ENCODE measurements at regions not wholly inside any gene's neighbourhood (a gene's known extent, or its start where the extent isn't known, plus 50 kb on each side); places are given as distances from the start of the nearest gene placed in this dataset.

GRCh38 chr2:60678551-60678950, 77.5 kb upstream of the PAPOLG start:
- H3K79me2 ChIP-seq (ENCODE audit: insufficient read depth, low read length), result no peaks in the 10 kb centered on the region
- no peak overlapping the region for H3K27ac ChIP-seq (ENCODE audit: low read length)
- peaks cover 2% of the 10 kb centered on the region for H3K27me3 ChIP-seq (ENCODE audit: insufficient read depth, low read length, poor library complexity)
- H4K20me1 ChIP-seq (ENCODE audit: insufficient read depth, low read length), result no peaks in the 10 kb centered on the region
- no peaks in the 10 kb centered on the region for H3K9me3 ChIP-seq (ENCODE audit: insufficient read depth, low read length, severe bottlenecking)
- H3K4me1 ChIP-seq (ENCODE audit: insufficient read depth, low read length), result no peaks in the 10 kb centered on the region
- no peak overlapping the region for H2AFZ ChIP-seq (ENCODE audit: low read depth, low read length)
- DNase-seq, result no peak
- TF ChIP-seq EZH2 (IDR thresholded peaks at IDR 0.05; ENCODE audit: borderline replicate concordance, low read depth, low read length, severe bottlenecking), result no peak
- TF ChIP-seq, protein P1, sequence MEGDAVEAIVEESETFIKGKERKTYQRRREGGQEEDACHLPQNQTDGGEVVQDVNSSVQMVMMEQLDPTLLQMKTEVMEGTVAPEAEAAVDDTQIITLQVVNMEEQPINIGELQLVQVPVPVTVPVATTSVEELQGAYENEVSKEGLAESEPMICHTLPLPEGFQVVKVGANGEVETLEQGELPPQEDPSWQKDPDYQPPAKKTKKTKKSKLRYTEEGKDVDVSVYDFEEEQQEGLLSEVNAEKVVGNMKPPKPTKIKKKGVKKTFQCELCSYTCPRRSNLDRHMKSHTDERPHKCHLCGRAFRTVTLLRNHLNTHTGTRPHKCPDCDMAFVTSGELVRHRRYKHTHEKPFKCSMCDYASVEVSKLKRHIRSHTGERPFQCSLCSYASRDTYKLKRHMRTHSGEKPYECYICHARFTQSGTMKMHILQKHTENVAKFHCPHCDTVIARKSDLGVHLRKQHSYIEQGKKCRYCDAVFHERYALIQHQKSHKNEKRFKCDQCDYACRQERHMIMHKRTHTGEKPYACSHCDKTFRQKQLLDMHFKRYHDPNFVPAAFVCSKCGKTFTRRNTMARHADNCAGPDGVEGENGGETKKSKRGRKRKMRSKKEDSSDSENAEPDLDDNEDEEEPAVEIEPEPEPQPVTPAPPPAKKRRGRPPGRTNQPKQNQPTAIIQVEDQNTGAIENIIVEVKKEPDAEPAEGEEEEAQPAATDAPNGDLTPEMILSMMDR (IDR thresholded peaks at IDR 0.05; ENCODE audit: borderline replicate concordance, extremely low read depth, low read length, poor library complexity, severe bottlenecking), result no peak
- ATAC-seq (ENCODE audit: insufficient read depth, low read depth), result no peak
- no peaks in the 10 kb centered on the region for H3K36me3 ChIP-seq (ENCODE audit: insufficient read depth, low read length)
- no peak overlapping the region for H3K4me2 ChIP-seq (ENCODE audit: insufficient read depth, low read length)
- H3K4me3 ChIP-seq (ENCODE audit: low read depth in 1 of 2, low read length in 2 of 2), result no peak overlapping the region
- no peak overlapping the region for H3K9ac ChIP-seq (ENCODE audit: low read depth, low read length)

DNA sequence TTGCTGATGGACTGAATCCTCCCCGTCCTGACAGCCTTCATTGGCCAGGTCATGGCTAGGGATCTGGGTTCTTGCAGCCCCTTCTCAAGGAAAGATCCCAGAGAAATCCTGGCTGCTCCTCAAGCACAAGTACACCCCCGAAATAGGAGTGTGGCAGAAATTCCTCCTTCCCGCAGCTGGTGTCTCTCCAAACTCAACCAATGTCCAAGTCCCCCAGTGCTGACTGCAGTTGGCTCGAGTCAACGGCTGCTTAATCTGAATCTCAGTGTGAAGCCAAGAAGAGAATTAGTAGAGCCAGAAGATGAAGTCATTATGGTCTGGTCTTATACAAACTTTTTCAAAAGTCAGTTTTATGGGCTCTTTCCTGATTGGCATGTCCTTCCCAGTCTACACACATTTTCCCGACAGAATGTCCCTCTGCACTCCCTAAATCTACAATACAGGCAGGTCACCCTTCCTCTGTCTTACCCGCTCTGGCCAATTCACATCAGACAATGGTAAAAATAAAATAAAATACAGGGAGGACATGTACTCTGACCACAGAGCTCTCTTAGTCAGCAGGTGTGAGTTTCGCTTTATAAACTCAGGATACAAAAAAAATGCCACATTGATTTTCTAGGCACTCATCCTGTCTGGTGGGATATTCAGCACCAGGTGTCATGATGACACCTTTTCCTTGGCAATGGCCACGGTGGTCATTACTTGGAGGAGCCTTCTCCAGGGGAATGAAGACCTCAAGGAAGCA, 76.9 kb upstream of the PAPOLG start:
- no peak overlapping the region for H2AFZ ChIP-seq (ENCODE audit: low read depth, low read length)
- H3K27ac ChIP-seq (ENCODE audit: low read length), result no peak overlapping the region
- no peaks in the 10 kb centered on the region for H3K9me3 ChIP-seq (ENCODE audit: insufficient read depth, low read length, severe bottlenecking)
- no peak overlapping the region for H3K9ac ChIP-seq (ENCODE audit: low read depth, low read length)
- DNase-seq, result no peak
- TF ChIP-seq, protein P1 (IDR thresholded peaks at IDR 0.05; ENCODE audit: borderline replicate concordance, extremely low read depth, low read length, poor library complexity, severe bottlenecking), result no peak
- TF ChIP-seq EZH2 (IDR thresholded peaks at IDR 0.05; ENCODE audit: borderline replicate concordance, low read depth, low read length, severe bottlenecking), result no peak
- H3K27me3 ChIP-seq (ENCODE audit: insufficient read depth, low read length, poor library complexity), result peaks cover 2% of the 10 kb centered on the region
- H3K36me3 ChIP-seq (ENCODE audit: insufficient read depth, low read length), result no peaks in the 10 kb centered on the region
- no peaks in the 10 kb centered on the region for H3K79me2 ChIP-seq (ENCODE audit: insufficient read depth, low read length)
- H3K4me1 ChIP-seq (ENCODE audit: insufficient read depth, low read length), result no peaks in the 10 kb centered on the region
- no peak for ATAC-seq (ENCODE audit: insufficient read depth, low read depth)
- no peak overlapping the region for H3K4me3 ChIP-seq (ENCODE audit: low read depth in 1 of 2, low read length in 2 of 2)
- H3K4me2 ChIP-seq (ENCODE audit: insufficient read depth, low read length), result no peak overlapping the region
- H4K20me1 ChIP-seq (ENCODE audit: insufficient read depth, low read length), result no peaks in the 10 kb centered on the region

GRCh38 chr2:60693551-60693950, 62.5 kb upstream of the PAPOLG start:
- Histone ChIP-seq H3K27ac (ENCODE audit: low read length) (no peak overlapping the region), H3K4me1 (ENCODE audit: insufficient read depth, low read length) (no peaks in the 10 kb centered on the region), H3K27me3 (ENCODE audit: insufficient read depth, low read length, poor library complexity) (no peaks in the 10 kb centered on the region), H3K79me2 (ENCODE audit: insufficient read depth, low read length) (no peaks in the 10 kb centered on the region), H3K9me3 (ENCODE audit: insufficient read depth, low read length, severe bottlenecking) (no peaks in the 10 kb centered on the region), H2AFZ (ENCODE audit: low read depth, low read length) (no peak overlapping the region), H4K20me1 (ENCODE audit: insufficient read depth, low read length) (no peaks in the 10 kb centered on the region), H3K9ac (ENCODE audit: low read depth, low read length) (no peak overlapping the region), H3K4me3 (ENCODE audit: low read depth in 1 of 2, low read length in 2 of 2) (no peak overlapping the region), H3K36me3 (ENCODE audit: insufficient read depth, low read length) (no peaks in the 10 kb centered on the region), H3K4me2 (ENCODE audit: insufficient read depth, low read length) (no peak overlapping the region)
- no peak for TF ChIP-seq EZH2 (IDR thresholded peaks at IDR 0.05; ENCODE audit: borderline replicate concordance, low read depth, low read length, severe bottlenecking)
- TF ChIP-seq, protein P1 (IDR thresholded peaks at IDR 0.05; ENCODE audit: borderline replicate concordance, extremely low read depth, low read length, poor library complexity, severe bottlenecking), result no peak
- DNase-seq (no peak), ATAC-seq (ENCODE audit: insufficient read depth, low read depth) (no peak)
